WERI-Rb-1 (cell line): ENCODE measurements at regions not wholly inside any gene's neighbourhood (a gene's known extent, or its start where the extent isn't known, plus 50 kb on each side); places are given as distances from the start of the nearest gene placed in this dataset.

Experiments
- DNase-seq: peaks from one replicate; pipeline ENCODE4 v3.0.0-alpha.2; 2020
- H3K27ac ChIP-seq: fragments of 250-450 bp; sonication (Bioruptor Pico); 2 replicates; pipeline ENCODE4 v1.5.1; 2020; ENCODE audit warnings: mild to moderate bottlenecking, moderate library complexity
- H3K27me3 ChIP-seq: fragments of 250-450 bp; sonication (Bioruptor Pico); 2 replicates; pipeline ENCODE4 v1.5.1; 2021; ENCODE audit warnings: mild to moderate bottlenecking, low read depth, moderate library complexity; ENCODE audit not compliant: insufficient read depth, severe bottlenecking
- H3K36me3 ChIP-seq: fragments of 250-450 bp; sonication (Bioruptor Pico); 2 replicates; pipeline ENCODE4 v1.5.1; 2020; ENCODE audit warnings: mild to moderate bottlenecking, moderate library complexity
- H3K4me3 ChIP-seq: 2 replicates; pipeline ENCODE4 v1.5.1; 2011; ENCODE audit warnings: low read depth, mild to moderate bottlenecking, control low read depth, low read length
- H3K9me3 ChIP-seq: fragments of 250-450 bp; sonication (Bioruptor Pico); 2 replicates; pipeline ENCODE4 v1.5.1; 2021; ENCODE audit warnings: mild to moderate bottlenecking, moderate library complexity; ENCODE audit not compliant: severe bottlenecking
- TF ChIP-seq, protein P1 (sequence below): IDR thresholded peaks from 2 replicates; pipeline ENCODE4 v1.5.1; 2011; ENCODE audit warnings: low read depth, mild to moderate bottlenecking, control low read depth, inconsistent platforms, low read length

DNA sequence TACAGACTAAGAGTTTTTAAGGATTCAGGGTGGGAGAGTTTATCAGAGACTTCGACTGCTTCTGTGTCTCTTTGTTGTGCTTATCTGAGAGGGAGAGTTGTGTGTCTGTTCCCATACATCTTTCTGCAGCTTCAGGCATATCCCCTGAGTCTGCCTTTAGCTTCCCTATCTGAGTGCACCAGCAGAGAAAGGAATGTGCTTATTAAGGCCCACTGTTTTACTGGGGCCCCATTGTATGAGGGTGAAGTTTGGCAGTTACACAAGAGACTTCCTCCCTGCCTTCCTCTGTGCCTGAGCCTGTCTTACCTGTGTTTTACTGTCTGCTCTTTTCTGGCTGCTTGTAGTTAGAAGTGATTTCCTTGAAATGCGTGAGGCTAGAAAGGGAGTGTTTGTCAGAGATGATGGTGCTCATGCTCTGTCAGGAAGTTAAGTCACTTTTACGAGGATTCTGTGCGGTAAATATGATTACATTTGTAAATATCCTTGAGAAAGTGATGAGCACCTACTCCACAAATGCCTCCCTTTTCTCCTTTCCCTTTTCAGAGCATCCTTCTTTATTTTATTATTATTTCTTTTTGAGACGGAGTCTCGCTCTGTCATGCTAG, 1228.9 kb upstream of the MIR17HG start:
- no peaks in the 10 kb centered on the region for H3K36me3 ChIP-seq
- no peak overlapping the region for H3K4me3 ChIP-seq
- H3K27ac ChIP-seq: no peak overlapping the region
- no peak for DNase-seq
- no peaks in the 10 kb centered on the region for H3K27me3 ChIP-seq
- no peaks in the 10 kb centered on the region for H3K9me3 ChIP-seq
- TF ChIP-seq, protein P1, sequence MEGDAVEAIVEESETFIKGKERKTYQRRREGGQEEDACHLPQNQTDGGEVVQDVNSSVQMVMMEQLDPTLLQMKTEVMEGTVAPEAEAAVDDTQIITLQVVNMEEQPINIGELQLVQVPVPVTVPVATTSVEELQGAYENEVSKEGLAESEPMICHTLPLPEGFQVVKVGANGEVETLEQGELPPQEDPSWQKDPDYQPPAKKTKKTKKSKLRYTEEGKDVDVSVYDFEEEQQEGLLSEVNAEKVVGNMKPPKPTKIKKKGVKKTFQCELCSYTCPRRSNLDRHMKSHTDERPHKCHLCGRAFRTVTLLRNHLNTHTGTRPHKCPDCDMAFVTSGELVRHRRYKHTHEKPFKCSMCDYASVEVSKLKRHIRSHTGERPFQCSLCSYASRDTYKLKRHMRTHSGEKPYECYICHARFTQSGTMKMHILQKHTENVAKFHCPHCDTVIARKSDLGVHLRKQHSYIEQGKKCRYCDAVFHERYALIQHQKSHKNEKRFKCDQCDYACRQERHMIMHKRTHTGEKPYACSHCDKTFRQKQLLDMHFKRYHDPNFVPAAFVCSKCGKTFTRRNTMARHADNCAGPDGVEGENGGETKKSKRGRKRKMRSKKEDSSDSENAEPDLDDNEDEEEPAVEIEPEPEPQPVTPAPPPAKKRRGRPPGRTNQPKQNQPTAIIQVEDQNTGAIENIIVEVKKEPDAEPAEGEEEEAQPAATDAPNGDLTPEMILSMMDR: no peak

- H3K27ac ChIP-seq: no peak overlapping the region
- H3K4me3 ChIP-seq: no peak overlapping the region
- TF ChIP-seq, protein P1: no peak
- H3K36me3 ChIP-seq: no peaks in the 10 kb centered on the region
- no peaks in the 10 kb centered on the region for H3K9me3 ChIP-seq
- no peak for DNase-seq
- no peaks in the 10 kb centered on the region for H3K27me3 ChIP-seq
Observed at GRCh38 chr13:90120026-90120425, 1227.5 kb upstream of the MIR17HG start.

- no peak overlapping the region for H3K27ac ChIP-seq
- no peak overlapping the region for H3K4me3 ChIP-seq
- DNase-seq: no peak
- no peaks in the 10 kb centered on the region for H3K27me3 ChIP-seq
- TF ChIP-seq, protein P1: no peak
- no peaks in the 10 kb centered on the region for H3K36me3 ChIP-seq
- no peaks in the 10 kb centered on the region for H3K9me3 ChIP-seq
Observed at GRCh38 chr13:90121784-90122183, 1225.7 kb upstream of the MIR17HG start.

GRCh38 chr13:90122531-90122930, 1225.0 kb upstream of the MIR17HG start:
- no peak overlapping the region for H3K27ac ChIP-seq
- no peaks in the 10 kb centered on the region for H3K36me3 ChIP-seq
- no peaks in the 10 kb centered on the region for H3K9me3 ChIP-seq
- TF ChIP-seq, protein P1: no peak
- no peaks in the 10 kb centered on the region for H3K27me3 ChIP-seq
- no peak overlapping the region for H3K4me3 ChIP-seq
- DNase-seq: no peak

DNA sequence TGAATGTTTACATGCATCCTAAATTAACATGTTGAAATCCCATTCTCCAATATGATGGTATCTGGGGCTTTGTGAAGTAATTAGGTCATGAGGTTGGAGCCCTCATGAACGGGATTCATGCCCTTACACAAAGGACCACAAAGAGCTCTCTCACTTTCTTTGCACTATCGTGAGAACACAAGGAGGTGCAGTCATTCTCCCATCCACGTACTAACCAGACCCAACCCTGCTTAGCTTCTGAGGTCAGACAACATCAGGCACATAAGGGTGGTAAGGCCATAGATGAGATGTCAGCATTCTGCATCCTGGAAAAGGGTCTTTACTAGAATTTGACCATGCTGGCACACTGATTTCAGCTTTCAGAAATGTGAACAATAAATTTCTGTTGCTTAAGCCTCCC, 1211.9 kb upstream of the MIR17HG start:
- Histone ChIP-seq H3K36me3 (no peaks in the 10 kb centered on the region), H3K9me3 (no peaks in the 10 kb centered on the region), H3K4me3 (no peak overlapping the region), H3K27ac (no peak overlapping the region), H3K27me3 (no peaks in the 10 kb centered on the region)
- TF ChIP-seq, protein P1: no peak
- no peak for DNase-seq

DNA sequence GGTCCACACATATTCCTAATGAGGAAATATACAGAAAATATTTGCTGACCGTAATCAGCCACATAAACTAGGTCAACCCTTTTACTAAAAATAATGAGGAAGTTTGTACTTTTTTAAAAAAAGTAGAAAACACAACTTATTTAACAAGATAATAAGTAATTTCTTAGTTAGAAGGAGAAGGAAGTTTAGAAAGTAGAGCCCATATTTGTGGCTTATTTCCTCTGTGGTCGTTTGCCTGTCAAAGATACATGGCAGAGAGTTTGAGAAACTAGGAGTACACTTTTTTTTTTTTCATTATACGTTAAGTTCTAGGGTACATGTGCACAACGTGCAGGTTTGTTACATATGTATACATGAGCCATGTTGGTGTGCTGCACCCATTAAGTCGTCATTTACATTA, 1205.2 kb upstream of the MIR17HG start:
- Histone ChIP-seq H3K9me3 (no peaks in the 10 kb centered on the region), H3K36me3 (no peaks in the 10 kb centered on the region), H3K27me3 (no peaks in the 10 kb centered on the region), H3K4me3 (no peak overlapping the region), H3K27ac (no peak overlapping the region)
- TF ChIP-seq, protein P1: no peak
- DNase-seq: no peak
